Memory B cell (primary cell): ENCODE measurements at regions not wholly inside any gene's neighbourhood (a gene's known extent, or its start where the extent isn't known, plus 50 kb on each side); places are given as distances from the start of the nearest gene placed in this dataset.

ENCODE experiments used
- ATAC-seq: fragments of 150-1000 bp; cut with Tn5 transposase; 2 replicates; pipeline ENCODE4 v1.10.0; 2021; ENCODE audit warnings: low read depth, mild to moderate bottlenecking, moderate library complexity
- DNase-seq, 2 donors: peaks; one replicate each; pipeline ENCODE4 v3.0.0; 2022; ENCODE audit warnings: low spot score in 2 of 2
- H3K27ac Mint-ChIP-seq: one replicate; pipeline ENCODE4 v1.8.0; 2022; ENCODE audit warnings: mild to moderate bottlenecking, moderate library complexity, mixed read lengths
- H3K27me3 Mint-ChIP-seq: one replicate; pipeline ENCODE4 v1.8.0; 2022; ENCODE audit warnings: mixed read lengths
- H3K36me3 Mint-ChIP-seq: one replicate; pipeline ENCODE4 v1.8.0; 2022; ENCODE audit warnings: mild to moderate bottlenecking, mixed read lengths
- H3K4me1 Mint-ChIP-seq: one replicate; pipeline ENCODE4 v1.8.0; 2022; ENCODE audit warnings: mixed read lengths
- H3K4me3 Mint-ChIP-seq: one replicate; pipeline ENCODE4 v1.8.0; 2022; ENCODE audit warnings: mild to moderate bottlenecking, moderate library complexity, mixed read lengths
- H3K9me3 Mint-ChIP-seq: one replicate; pipeline ENCODE4 v1.8.0; 2022; ENCODE audit warnings: mixed read lengths

- Mint-ChIP-seq H3K9me3 (no peaks in the 10 kb centered on the region), H3K27me3 (no peaks in the 10 kb centered on the region), H3K4me3 (peak overlapping the region; percentile 63), H3K36me3 (no peaks in the 10 kb centered on the region), H3K27ac (peak overlapping the region; percentile 54), H3K4me1 (peaks cover 6% of the 10 kb centered on the region)
- DNase-seq (no peak), ATAC-seq (peak; percentile 81)
Observed at GRCh38 chr3:148319161-148319915, 378.4 kb upstream of the AGTR1 start.

DNA sequence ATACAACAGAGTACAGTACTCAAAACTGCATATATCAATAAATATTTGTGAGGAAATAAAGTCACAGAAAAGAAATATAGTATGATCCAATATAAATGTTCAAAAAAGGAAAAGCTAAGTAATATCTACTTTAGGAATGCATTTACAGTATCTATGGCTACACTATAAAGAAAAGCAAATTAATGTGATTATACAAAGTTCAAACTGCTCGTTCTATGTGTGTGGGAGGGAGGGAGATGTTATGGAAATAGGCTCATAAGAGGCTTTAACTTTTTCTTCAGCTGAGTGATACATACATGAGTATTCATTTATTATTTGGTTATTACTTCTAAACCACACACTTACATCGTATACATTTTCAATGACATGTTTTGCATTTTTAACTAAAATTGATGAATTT lies 377.7 kb upstream of the AGTR1 start:
- ATAC-seq = no peak
- no peaks in the 10 kb centered on the region for H3K36me3 Mint-ChIP-seq
- peaks cover 6% of the 10 kb centered on the region for H3K4me1 Mint-ChIP-seq
- no peaks in the 10 kb centered on the region for H3K27me3 Mint-ChIP-seq
- no peak overlapping the region for H3K27ac Mint-ChIP-seq
- H3K9me3 Mint-ChIP-seq = no peaks in the 10 kb centered on the region
- DNase-seq = no peak
- no peak overlapping the region for H3K4me3 Mint-ChIP-seq

- H3K4me1 Mint-ChIP-seq = no peaks in the 10 kb centered on the region
- no peak overlapping the region for H3K4me3 Mint-ChIP-seq
- DNase-seq = no peak
- no peak for ATAC-seq
- no peaks in the 10 kb centered on the region for H3K27me3 Mint-ChIP-seq
- no peaks in the 10 kb centered on the region for H3K36me3 Mint-ChIP-seq
- H3K27ac Mint-ChIP-seq = no peak overlapping the region
- no peaks in the 10 kb centered on the region for H3K9me3 Mint-ChIP-seq
Observed at GRCh38 chr3:148329481-148330235, 368.0 kb upstream of the AGTR1 start.

- no peak for ATAC-seq
- no peak for DNase-seq
- no peak overlapping the region for H3K27ac Mint-ChIP-seq
- H3K9me3 Mint-ChIP-seq = no peaks in the 10 kb centered on the region
- no peaks in the 10 kb centered on the region for H3K36me3 Mint-ChIP-seq
- no peaks in the 10 kb centered on the region for H3K4me1 Mint-ChIP-seq
- no peaks in the 10 kb centered on the region for H3K27me3 Mint-ChIP-seq
- H3K4me3 Mint-ChIP-seq = no peak overlapping the region
Observed at GRCh38 chr3:148330542-148330941, 367.2 kb upstream of the AGTR1 start.

- H3K9me3 Mint-ChIP-seq = no peaks in the 10 kb centered on the region
- no peaks in the 10 kb centered on the region for H3K27me3 Mint-ChIP-seq
- DNase-seq (no peak), ATAC-seq (no peak)
- H3K4me1 Mint-ChIP-seq = no peaks in the 10 kb centered on the region
- H3K27ac Mint-ChIP-seq = no peak overlapping the region
- H3K4me3 Mint-ChIP-seq = no peak overlapping the region
- H3K36me3 Mint-ChIP-seq = no peaks in the 10 kb centered on the region
Observed at GRCh38 chr3:148331081-148331846, 366.4 kb upstream of the AGTR1 start.

DNA sequence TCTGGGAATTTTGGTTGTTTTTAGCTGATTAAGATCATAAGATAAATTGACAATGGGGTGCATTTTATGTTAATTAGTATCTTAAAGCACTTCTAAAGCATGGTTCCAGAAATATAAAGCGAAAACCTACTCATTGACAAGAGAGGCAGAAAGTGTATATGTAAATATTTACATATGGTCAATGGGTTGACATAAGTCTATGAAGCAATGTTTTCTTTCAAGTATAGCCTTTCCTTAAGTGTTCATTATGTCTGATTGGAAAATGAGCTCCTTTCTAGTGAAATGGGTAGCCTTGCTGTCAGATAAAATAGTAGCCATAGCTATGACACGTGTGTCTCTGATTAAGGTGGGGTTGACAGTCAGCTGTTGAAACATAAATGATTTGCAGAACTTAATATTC lies 365.2 kb upstream of the AGTR1 start:
- no peaks in the 10 kb centered on the region for H3K36me3 Mint-ChIP-seq
- H3K27me3 Mint-ChIP-seq = peaks cover under 1% of the 10 kb centered on the region
- peaks cover under 1% of the 10 kb centered on the region for H3K9me3 Mint-ChIP-seq
- no peak overlapping the region for H3K27ac Mint-ChIP-seq
- ATAC-seq (no peak), DNase-seq (no peak)
- H3K4me3 Mint-ChIP-seq = no peak overlapping the region
- no peaks in the 10 kb centered on the region for H3K4me1 Mint-ChIP-seq

- Mint-ChIP-seq H3K27me3 (peaks cover 2% of the 10 kb centered on the region), H3K9me3 (peaks cover 2% of the 10 kb centered on the region), H3K4me1 (no peaks in the 10 kb centered on the region), H3K4me3 (no peak overlapping the region), H3K36me3 (no peaks in the 10 kb centered on the region), H3K27ac (no peak overlapping the region)
- ATAC-seq = no peak
- no peak for DNase-seq
Observed at GRCh38 chr3:148333091-148333490, 364.6 kb upstream of the AGTR1 start.

- peaks cover 2% of the 10 kb centered on the region for H3K9me3 Mint-ChIP-seq
- peaks cover 4% of the 10 kb centered on the region for H3K27me3 Mint-ChIP-seq
Observed at GRCh38 chr3:148335612-148336011, 362.1 kb upstream of the AGTR1 start.

DNA sequence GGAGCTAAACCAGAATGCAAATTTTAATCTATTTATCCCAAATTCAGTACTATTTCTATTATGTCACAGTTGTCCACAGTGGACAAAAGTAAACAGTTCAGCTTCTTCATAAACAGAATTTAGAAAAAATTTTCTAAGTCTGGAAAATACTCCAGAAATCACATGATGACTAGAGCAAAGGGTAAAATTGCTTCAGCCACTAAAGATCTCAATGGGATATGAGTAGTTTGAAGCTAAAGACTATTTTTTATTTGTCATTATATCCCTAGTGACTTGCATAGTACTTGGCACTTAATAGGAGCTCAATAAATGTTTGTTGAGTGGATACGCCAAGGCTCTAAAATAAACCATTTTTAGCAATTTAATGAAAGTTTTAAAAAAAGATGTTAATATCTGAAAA lies 354.3 kb upstream of the AGTR1 start:
- no peaks in the 10 kb centered on the region for H3K4me1 Mint-ChIP-seq
- H3K9me3 Mint-ChIP-seq = no peaks in the 10 kb centered on the region
- H3K27ac Mint-ChIP-seq = no peak overlapping the region
- H3K4me3 Mint-ChIP-seq = no peak overlapping the region
- H3K36me3 Mint-ChIP-seq = no peaks in the 10 kb centered on the region
- no peak for DNase-seq
- peaks cover 2% of the 10 kb centered on the region for H3K27me3 Mint-ChIP-seq
- no peak for ATAC-seq

More at GRCh38 chr3:148335612-148336011, 362.1 kb upstream of the AGTR1 start:
- Mint-ChIP-seq H3K36me3 (no peaks in the 10 kb centered on the region), H3K4me3 (no peak overlapping the region), H3K4me1 (no peaks in the 10 kb centered on the region), H3K27ac (no peak overlapping the region)
- no peak for ATAC-seq
- DNase-seq = no peak

GRCh38 chr3:148344521-148344920 lies 353.2 kb upstream of the AGTR1 start:
- Mint-ChIP-seq H3K27me3 (peaks cover 3% of the 10 kb centered on the region), H3K4me1 (no peaks in the 10 kb centered on the region), H3K27ac (no peak overlapping the region), H3K9me3 (no peaks in the 10 kb centered on the region), H3K36me3 (no peaks in the 10 kb centered on the region), H3K4me3 (no peak overlapping the region)
- ATAC-seq = no peak
- no peak for DNase-seq

GRCh38 chr3:148360051-148360450 lies 337.7 kb upstream of the AGTR1 start:
- no peak for DNase-seq
- no peaks in the 10 kb centered on the region for H3K4me1 Mint-ChIP-seq
- no peak overlapping the region for H3K27ac Mint-ChIP-seq
- no peak overlapping the region for H3K4me3 Mint-ChIP-seq
- ATAC-seq = no peak
- no peaks in the 10 kb centered on the region for H3K9me3 Mint-ChIP-seq
- H3K36me3 Mint-ChIP-seq = no peaks in the 10 kb centered on the region
- H3K27me3 Mint-ChIP-seq = no peaks in the 10 kb centered on the region

- no peak overlapping the region for H3K4me3 Mint-ChIP-seq
- H3K27ac Mint-ChIP-seq = no peak overlapping the region
- ATAC-seq = no peak
- no peaks in the 10 kb centered on the region for H3K9me3 Mint-ChIP-seq
- DNase-seq = no peak
- no peaks in the 10 kb centered on the region for H3K27me3 Mint-ChIP-seq
- H3K36me3 Mint-ChIP-seq = no peaks in the 10 kb centered on the region
- no peaks in the 10 kb centered on the region for H3K4me1 Mint-ChIP-seq
Observed at GRCh38 chr3:148366743-148367410, 330.8 kb upstream of the AGTR1 start.

DNA sequence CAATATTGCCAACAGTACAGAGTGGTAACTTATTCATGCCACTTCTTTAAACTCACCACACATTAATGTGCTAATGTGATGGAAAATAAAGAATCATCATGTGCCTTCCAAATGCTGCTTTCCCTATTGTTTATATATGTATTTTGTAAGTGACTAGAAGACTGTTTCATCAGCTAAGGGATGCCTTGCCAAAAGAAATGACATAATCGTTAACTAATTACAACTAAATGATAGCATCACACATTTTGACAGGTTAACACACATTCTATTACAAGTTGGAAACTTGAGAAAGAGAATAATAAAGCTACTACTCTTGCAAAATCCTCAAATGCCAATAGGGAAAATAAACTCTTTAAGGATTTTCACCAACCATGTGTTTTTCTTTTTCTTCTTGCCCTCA lies 329.9 kb upstream of the AGTR1 start:
- H3K27ac Mint-ChIP-seq = no peak overlapping the region
- H3K36me3 Mint-ChIP-seq = no peaks in the 10 kb centered on the region
- no peaks in the 10 kb centered on the region for H3K9me3 Mint-ChIP-seq
- H3K4me3 Mint-ChIP-seq = no peak overlapping the region
- ATAC-seq = no peak
- no peaks in the 10 kb centered on the region for H3K27me3 Mint-ChIP-seq
- no peak for DNase-seq
- no peaks in the 10 kb centered on the region for H3K4me1 Mint-ChIP-seq

- Mint-ChIP-seq H3K27ac (no peak overlapping the region), H3K4me3 (no peak overlapping the region), H3K9me3 (no peaks in the 10 kb centered on the region), H3K4me1 (no peaks in the 10 kb centered on the region), H3K27me3 (no peaks in the 10 kb centered on the region), H3K36me3 (no peaks in the 10 kb centered on the region)
- no peak for ATAC-seq
- no peak for DNase-seq
Observed at GRCh38 chr3:148369381-148369780, 328.3 kb upstream of the AGTR1 start.
